Islet precursor cell (in vitro differentiated cells): ENCODE measurements at regions not wholly inside any gene's neighbourhood (a gene's known extent, or its start where the extent isn't known, plus 50 kb on each side); places are given as distances from the start of the nearest gene placed in this dataset.
"Not testable (repeated sequence)": the region's sequence is repeated elsewhere in the genome, so short reads cannot be mapped to it uniquely, and the experiment has no call there.

Source experiments
- DNase-seq: peaks from one replicate; pipeline ENCODE4 v3.0.0-alpha.2; 2018

DNA sequence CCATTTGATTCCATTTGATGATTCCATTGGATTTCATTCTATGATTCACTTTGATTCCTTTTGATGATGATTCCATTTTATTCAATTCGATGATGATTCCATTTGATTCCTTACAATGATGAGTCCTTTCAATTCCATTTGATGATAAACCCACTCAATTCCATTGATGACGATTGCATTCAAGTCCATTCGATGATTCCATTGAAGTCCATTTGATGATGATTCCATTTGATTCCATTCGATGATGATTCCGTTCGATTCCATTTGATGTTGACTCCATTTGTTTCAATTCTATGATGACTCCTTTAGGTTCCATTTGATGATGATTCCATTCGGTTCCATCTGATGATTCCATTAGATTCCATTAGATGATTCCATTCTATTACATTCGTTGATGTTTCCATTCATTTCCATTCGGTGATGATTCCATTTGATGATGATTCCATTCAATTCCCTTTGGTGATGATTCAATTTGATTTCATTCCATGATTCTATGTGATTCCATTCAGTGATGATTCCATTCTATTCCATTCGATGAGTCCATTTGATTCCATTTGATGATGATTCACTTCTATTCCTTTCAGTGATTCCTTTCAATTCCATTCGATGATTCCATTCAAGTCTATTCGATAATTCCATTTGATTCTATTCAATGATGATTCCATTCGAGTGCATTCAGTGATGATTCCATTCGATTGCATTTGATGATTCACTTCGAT, 1106.0 kb downstream of the RPIA start:
- no peak for DNase-seq

DNA sequence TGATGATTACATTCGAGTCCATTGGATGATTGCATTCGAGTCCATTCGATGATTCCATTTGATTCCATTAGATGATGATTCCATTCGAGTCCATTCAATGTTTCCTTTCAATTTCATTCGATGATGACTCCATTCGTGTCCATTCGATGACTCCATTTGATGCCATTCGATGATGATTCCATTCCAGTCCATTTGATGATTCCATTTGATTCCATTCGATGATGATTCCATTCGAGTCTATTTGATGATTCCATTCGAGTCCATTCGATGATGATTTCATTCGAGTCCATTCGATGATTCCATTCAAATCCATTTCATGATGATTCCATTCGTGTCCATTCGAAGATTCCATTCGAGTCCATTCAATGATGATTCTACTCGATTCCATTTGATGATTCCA, 1109.7 kb downstream of the RPIA start:
- not testable (repeated sequence) for DNase-seq

DNA sequence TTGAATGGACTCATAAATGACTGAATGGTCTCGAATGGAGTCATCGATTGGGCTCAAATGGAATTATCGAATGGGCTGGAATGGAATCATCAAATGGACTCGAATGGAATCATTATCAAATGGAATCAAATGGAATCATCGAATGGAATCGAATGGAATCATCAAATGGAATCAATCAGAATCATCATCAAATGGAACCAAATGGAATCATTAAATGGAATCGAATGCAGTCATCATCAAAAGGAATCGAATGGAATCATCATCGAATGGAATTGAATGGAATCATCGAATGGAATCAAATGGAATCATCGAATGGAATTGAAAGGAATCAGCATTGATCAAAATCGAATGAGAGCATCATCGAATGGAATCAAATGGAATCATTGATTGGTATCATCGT, 1114.9 kb downstream of the RPIA start:
- DNase-seq: not testable (repeated sequence)

DNA sequence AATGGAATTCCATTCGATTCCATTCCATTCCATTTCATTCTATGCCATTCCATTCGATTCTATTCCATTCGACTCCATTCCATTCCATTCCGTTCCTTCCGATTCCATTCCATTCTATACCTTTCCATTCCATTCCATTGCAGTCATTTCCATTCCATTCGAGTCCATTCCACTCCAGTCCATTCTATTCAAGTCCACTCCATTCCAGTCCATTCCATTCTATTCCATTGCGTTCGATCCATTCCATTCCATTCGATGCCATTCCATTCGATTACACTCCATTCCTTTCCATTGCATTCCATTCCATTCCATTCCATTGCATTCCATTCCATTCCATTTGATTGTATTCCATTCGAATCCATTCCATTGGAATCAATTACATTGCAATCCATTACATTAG, 1119.8 kb downstream of the RPIA start:
- no peak for DNase-seq

DNA sequence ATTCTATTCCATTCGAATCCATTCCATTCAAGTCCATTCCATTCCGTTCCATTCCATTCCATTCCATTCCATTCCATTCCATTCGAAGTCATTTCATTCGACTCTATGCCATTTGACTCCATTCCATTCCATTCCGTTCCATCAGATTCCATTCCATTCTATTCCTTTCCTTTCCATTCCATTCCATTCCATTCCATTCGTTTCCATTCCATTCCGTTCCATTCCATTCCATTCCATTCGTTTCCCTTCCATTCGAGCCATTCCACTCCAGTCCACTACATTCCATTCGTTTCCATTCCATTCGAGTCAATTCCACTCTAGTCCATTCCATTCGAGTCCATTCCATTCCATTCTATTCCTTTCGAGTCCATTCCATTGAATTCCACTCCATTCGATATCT, 1120.4 kb downstream of the RPIA start:
- not testable (repeated sequence) for DNase-seq

DNA sequence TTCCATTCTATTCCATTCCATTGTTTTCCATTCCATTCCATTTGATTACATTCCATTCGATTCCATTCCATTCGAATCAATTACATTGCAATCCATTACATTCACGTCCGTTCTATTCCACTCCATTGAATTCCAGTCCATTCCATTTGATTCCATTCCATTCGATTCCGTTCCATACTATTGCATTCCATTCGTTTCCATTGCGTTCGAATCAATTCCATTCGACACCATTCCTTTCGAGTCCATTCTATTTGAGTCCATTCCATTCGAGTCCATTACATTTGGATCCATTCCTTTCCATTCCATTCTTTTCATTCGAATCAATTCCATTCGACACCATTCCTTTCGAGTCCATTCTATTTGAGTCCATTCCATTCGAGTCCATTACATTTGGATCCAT, 1122.9 kb downstream of the RPIA start:
- DNase-seq: not testable (repeated sequence)

DNA sequence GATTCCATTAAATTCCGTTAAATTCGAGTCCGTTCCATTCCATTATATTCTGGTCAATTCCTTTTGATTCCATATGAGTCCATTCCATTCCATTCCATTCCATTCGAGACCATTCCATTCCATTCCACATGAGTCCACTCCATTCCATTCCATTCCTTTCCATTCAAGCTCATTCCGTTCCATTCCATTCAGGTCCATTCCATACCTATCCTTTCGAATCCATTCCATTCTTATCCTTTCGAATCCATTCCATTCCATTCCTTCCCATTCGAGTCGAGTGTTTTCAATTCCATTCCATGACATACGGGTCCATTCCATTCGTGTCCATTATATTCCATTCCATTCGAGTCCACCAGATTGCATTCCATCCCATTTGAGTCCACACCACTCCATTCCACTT, 1127.4 kb downstream of the RPIA start:
- DNase-seq: no peak

DNA sequence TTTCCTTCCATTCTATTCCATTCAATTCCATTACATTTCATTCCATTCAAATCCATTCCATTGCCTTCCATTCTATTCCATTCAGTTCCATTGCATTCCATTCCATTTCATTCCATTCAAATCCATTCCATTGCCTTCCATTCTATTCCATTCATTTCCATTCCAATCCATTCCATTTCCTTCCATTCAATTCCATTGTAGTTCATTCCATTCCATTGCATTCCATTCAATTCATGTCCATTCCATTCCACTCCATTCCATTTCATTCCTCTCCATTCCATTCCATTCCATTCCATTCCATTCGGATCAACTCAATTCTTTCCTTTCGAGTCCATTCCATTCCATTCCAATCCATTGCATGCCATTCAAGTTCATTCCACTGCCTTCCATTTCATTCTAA, 1128.3 kb downstream of the RPIA start:
- no peak for DNase-seq

DNA sequence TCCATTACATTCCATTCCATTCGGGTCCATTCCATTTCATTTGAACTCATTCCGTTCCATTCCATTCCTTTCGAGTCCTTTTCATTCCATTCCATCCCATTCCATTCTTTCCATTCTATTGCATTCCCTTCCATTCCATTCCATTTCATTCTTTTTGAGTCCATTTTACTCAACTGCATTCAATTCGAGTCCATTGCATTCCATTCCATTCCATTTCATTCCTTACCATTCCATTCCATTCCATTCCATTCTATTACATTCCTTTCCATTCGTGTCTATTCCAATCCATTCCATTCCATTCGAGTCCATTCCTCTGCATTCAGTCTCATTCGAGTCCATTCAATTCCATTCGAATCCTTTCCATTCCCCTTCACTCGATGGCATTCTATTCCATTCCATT, 1128.8 kb downstream of the RPIA start:
- DNase-seq: no peak

DNA sequence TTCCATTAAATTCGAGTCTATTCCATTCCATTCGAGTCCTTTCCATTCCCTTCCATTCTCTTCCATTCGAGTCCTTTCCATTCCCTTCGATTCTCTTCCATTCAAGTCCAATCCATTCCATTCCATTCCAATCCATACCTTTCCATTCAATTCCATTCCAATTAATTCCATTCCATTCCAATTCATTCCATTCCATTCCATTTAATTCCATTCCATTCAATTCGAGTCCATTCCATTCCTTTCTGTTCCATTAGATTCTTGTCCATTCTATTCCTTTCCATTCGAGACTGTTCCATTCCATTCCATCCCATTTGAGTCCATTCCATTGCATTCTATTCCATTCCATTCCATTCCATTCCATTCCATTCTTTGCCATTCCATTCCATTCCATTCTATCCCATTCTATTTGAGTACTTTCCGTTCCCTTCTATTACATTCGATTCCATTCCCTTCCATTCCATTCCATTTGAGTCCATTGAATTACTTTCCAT, 1130.0 kb downstream of the RPIA start:
- DNase-seq: no peak

DNA sequence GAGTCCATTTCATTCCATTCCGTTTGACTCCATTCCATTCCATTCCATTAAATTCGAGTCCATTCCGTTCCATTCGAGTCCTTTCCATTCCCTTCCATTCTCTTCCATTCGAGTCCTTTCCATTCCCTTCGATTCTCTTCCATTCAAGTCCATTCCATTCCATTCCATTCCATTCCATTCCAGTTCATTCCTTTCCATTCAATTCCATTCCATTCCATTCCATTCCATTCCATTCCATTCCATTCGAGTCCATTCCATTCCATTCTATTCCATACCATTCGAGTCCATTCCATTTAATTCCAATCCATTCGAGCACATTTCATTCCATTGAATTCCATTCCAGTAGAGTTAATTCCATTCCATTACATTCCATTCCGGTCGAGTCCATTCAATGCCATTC, 1130.9 kb downstream of the RPIA start:
- DNase-seq: not testable (repeated sequence)

DNA sequence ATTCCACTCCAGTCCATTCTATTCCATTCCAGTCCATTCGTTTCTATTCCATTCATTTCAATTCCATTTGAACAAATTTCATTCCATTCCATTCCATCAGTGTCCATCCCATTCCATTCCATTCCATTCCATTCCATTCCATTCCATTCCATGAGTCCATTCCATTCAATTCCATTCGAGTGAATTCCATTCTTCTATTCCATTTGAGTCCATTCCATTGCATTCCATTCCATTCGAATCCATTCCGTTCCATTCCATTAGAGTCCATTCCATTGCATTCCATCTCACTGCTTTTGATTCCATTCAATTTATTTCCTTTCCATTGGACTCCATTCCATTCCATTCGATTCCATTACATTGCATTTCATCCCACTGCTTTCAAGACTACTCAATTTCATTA, 1132.1 kb downstream of the RPIA start:
- no peak for DNase-seq

DNA sequence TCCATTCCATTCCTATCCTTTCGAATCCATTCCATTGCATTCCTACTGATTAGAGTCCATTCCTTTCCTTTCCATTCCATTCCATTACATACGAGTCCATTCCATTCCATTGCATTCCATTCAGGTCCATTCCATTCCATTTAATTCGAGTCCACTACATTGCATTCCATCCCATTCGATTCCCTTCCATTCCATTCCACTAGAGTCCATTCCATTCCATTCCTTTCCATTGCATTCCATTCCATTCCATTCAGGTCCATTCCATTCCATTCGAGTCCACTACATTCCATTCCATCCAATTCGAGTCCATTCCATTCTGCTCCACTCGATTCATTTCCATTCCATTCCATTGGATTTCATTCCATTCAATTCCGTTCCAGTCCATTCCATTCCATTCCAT, 1133.6 kb downstream of the RPIA start:
- DNase-seq: no peak

DNA sequence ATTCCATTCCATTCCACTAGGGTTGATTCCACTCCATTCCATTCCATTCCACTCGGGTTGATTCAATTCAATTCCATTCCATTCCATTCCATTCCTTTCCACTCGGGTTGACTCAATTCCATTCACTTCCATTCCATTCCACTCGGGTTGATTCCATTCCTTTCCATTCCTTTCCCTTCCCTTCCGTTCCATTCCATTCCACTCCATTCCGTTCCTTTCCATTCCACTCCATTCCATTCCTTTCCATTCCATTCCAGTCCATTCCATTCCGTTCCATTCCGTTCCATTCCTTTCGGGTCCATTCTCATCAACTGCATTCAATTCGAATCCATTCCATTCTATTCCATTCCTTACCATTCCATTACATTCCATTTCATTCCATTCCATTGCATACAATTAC, 1135.3 kb downstream of the RPIA start:
- DNase-seq: not testable (repeated sequence)

DNA sequence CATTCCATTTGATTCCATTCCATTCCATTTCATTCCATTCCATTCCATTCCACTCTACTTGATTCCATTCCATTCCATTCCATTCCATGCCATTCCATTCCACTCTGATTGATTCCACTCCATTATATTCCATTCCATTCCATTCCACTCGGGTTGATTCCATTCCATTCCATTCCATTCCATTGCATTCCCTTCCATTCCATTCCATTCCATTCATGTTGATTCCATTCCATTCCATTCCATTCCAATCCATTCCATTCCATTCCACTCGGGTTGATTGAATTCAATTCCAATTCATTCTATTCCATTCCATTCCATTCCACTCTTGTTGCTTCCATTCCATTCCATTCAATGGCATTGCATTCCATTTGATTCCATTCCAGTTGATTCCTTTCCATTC, 1136.4 kb downstream of the RPIA start:
- not testable (repeated sequence) for DNase-seq

DNA sequence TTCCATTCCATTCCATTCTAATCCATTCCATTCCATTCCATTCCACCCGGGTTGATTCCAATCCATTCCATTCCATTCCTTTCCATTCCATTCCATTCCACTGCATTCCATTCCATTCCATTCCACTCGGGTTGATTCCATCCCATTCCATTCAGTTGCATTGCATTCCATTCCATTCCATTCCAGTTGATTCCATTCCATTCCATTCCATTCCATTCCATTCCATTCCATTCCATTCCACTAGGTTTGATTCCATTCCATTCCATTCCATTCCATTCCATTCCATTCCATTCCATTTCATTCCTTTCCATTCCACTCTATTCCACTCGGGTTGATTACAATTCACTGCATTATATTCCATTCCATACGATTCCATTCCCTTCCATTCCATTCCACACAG, 1136.9 kb downstream of the RPIA start:
- not testable (repeated sequence) for DNase-seq

DNA sequence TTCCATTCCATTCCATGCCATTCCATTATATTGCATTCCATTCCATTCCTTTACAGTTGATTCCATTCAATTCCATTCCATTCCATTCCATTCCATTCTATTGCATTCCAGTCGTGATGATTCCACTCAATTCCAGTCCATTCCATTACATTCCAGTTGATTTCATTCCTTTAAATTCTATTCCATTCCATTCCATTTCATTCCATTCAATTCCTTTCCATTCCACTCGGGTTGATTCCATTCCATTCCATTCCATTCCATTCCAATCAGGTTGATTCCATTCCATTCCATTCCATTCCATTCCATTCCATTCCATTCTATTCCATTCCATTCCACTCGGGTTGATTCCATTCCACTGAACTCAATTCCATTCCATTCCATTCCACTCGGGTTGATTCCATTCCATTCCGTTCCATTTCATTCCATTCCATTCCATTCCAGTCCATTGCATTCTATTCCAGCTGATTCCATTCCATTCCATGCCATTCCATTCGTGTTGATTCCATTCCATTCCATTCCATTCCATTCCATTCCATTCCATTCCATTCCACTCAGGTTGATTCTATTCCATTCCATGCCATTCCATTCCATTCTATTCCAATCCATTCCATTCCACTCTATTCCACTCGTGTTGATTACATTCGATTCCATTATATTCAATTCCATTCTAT, 1137.6 kb downstream of the RPIA start:
- DNase-seq: not testable (repeated sequence)

DNA sequence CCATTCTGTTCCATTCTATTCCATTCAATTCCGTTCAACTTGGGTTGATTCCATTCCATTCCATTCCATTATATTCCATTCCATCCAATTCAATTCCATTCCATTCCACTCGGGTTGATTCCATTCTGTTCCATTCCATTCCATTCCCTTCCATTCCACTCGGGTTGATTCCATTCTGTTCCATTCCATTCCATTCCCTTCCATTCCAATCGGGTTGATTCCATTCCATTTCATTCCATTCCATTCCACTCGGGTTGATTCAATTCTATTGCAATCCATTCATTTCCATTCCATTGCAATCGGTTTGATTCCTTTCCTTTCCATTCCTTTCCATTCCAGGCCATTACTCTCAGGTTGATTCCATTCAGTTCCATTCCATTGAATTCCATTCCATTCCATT, 1138.4 kb downstream of the RPIA start:
- no peak for DNase-seq

DNA sequence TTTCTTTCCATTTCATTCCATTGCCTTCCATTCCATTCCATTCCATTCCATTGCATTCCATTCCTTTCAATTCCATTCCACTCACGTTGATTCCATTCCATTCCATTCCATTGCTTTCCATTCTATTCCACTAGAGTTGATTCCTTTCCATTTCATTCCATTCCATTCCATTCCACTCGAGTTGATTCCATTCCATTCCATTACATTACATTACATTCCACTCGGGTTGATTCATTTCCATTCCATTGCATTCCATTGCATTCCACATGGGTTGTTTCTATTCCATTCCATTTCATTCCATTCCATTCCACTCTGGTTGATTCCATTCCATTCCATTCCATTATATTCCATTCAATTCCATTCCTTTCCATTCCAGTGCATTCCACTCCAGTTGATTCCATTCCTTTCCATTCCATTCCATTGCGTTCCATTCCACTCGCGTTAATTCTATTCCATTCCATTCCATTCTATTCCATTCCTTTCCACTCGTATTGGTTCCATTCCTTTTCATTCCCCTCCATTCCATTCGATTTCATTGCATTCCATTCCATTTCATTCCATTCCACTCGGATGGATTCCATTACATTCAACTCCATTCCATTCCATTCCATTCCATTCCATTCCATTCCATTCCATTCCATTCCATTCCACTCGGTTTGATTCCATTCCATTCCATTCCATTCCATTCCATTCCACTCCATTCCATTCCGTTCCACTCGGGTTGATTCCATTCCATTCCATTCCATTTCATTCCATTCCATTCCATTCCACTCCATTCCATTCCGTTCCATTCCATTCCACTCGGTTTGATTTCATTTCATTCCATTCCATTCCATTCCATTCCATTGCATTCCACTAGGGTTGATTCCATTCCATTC, 1139.1 kb downstream of the RPIA start:
- not testable (repeated sequence) for DNase-seq

DNA sequence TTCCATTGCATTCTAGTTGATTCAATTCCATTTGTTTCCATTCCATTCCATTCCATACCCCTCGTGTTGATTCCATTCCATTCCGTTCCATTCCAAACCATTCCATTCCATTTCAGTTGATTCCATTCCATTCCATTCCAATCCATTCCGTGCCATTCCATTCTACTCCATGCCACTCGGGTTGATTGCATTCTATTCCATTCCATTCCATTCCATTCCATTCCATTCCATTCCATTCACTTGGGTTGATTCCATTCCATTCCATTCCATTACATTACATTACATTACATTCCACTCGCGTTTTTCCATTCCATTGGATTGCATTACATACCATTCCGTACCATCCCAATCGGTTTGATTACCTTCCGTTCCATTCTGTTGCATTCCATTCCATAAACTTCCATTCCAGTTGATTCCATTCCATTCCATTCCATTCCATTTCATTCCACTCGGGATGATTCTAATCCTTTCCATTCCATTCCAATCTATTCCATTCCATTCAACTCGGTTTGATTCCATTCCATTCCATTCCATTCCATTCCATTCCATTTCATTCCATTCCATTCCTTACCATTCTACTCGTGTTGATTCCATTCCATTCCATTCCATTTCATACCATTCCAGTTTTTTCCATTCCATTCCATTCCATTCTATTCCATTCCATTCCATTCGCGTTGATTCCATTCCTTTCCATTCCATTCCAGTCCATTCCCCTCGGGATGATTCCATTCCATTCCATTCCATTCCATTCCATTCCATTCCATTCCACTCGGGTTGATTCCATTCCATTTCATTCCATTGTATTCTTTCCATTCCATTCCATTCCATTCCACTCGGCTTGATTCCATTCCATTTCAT, 1140.4 kb downstream of the RPIA start:
- DNase-seq: no peak

DNA sequence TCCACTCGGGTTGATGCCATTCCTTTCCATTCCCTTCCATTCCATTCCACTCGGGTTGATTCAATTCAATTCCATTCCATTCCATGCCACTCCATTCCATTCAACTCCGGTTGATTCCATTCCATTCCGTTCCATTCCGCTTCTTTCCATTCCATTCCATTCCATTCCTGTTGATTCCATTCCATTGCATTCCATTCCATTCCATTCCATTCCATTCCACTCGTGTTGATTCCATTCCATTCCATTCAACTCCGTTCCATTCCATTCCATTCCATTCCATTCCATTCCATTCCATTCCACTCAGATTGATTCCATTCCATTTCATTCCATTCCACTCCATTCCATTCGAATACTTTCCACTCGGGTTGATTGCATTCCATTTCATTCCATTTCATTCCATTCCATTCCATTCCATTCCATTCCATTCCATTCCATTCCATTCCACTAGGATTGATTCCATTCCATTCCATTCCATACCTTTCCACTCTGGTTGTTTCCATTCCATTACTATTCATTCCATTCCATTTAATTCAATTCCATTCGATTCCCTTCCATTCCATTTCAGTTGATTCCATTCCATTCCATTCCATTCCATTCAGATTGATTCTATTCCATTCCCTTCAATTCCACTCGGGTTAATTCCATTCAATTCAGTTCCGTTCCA, 1141.8 kb downstream of the RPIA start:
- no peak for DNase-seq

DNA sequence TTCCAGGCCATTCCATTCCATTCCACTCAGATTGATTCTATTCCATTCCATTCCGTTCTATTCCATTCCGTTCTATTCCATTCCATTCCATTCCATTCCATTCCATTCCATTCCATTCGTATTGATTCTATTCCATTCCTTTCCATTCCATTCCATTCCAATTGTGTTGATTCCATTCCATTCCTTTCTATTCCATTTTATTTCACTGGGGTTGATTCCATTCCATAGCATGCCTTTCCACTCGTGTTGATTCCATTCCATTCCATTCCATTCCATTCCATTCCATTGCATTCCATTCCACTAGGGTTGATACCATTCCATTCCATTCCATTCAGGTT, 1142.3 kb downstream of the RPIA start:
- no peak for DNase-seq
